ENCODE measurements at regions not wholly inside any gene's neighbourhood (a gene's known extent, or its start where the extent isn't known, plus 50 kb on each side); places are given as distances from the start of the nearest gene placed in this dataset.

GRCh38 chr18:66150650-66151049, 399.8 kb downstream of the CDH7 start:
- in situ Hi-C loops (cut with HindIII; ENCODE audit: low sequenced_read_pairs) = no loop called here

GRCh38 chr18:66143029-66143428, 392.2 kb downstream of the CDH7 start:
- in situ Hi-C loops (cut with HindIII; ENCODE audit: low sequenced_read_pairs) = no loop called here

GRCh38 chr18:66141716-66142115, 390.9 kb downstream of the CDH7 start:
- in situ Hi-C loops (cut with HindIII; ENCODE audit: low sequenced_read_pairs) = no loop called here

GRCh38 chr18:66138642-66139041, 387.8 kb downstream of the CDH7 start:
- in situ Hi-C loops (cut with HindIII; ENCODE audit: low sequenced_read_pairs) = no loop called here

GRCh38 chr18:66136039-66136438, 385.2 kb downstream of the CDH7 start:
- in situ Hi-C loops (cut with HindIII; ENCODE audit: low sequenced_read_pairs) = no loop called here

GRCh38 chr18:66129248-66129647, 378.4 kb downstream of the CDH7 start:
- in situ Hi-C loops (cut with HindIII; ENCODE audit: low sequenced_read_pairs) = no loop called here

- in situ Hi-C loops (cut with HindIII; ENCODE audit: low sequenced_read_pairs) = no loop called here
These were observed 375.5 kb downstream of the CDH7 start for GRCh38 chr18:66126266-66126665.

- in situ Hi-C loops (cut with HindIII; ENCODE audit: low sequenced_read_pairs) = no loop called here
These were observed 373.6 kb downstream of the CDH7 start for GRCh38 chr18:66124394-66124793.

- in situ Hi-C loops (cut with HindIII; ENCODE audit: low sequenced_read_pairs) = no loop called here
These were observed 368.5 kb downstream of the CDH7 start for GRCh38 chr18:66119347-66119746.

- in situ Hi-C loops (cut with HindIII; ENCODE audit: low sequenced_read_pairs) = no loop called here
These were observed 360.2 kb downstream of the CDH7 start for GRCh38 chr18:66111018-66111417.

GRCh38 chr18:66110607-66111006, 359.8 kb downstream of the CDH7 start:
- in situ Hi-C loops (cut with HindIII; ENCODE audit: low sequenced_read_pairs) = no loop called here

GRCh38 chr18:66109981-66110380, 359.2 kb downstream of the CDH7 start:
- in situ Hi-C loops (cut with HindIII; ENCODE audit: low sequenced_read_pairs) = no loop called here

- in situ Hi-C loops (cut with HindIII; ENCODE audit: low sequenced_read_pairs) = no loop called here
These were observed 356.7 kb downstream of the CDH7 start for GRCh38 chr18:66107546-66107945.

GRCh38 chr18:66105016-66105415, 354.2 kb downstream of the CDH7 start:
- in situ Hi-C loops (cut with HindIII; ENCODE audit: low sequenced_read_pairs) = no loop called here

- in situ Hi-C loops (cut with HindIII; ENCODE audit: low sequenced_read_pairs) = no loop called here
These were observed 352.7 kb downstream of the CDH7 start for GRCh38 chr18:66103550-66103949.

GRCh38 chr18:66083078-66083477, 332.3 kb downstream of the CDH7 start:
- in situ Hi-C loops (cut with HindIII; ENCODE audit: low sequenced_read_pairs) = no loop called here

- in situ Hi-C loops (cut with HindIII; ENCODE audit: low sequenced_read_pairs) = no loop called here
These were observed 328.4 kb downstream of the CDH7 start for GRCh38 chr18:66078925-66079800.

- in situ Hi-C loops (cut with HindIII; ENCODE audit: low sequenced_read_pairs) = no loop called here
These were observed 326.3 kb downstream of the CDH7 start for GRCh38 chr18:66077066-66077465.

- in situ Hi-C loops (cut with HindIII; ENCODE audit: low sequenced_read_pairs) = no loop called here
These were observed 315.4 kb downstream of the CDH7 start for GRCh38 chr18:66066191-66066590.

- in situ Hi-C loops (cut with HindIII; ENCODE audit: low sequenced_read_pairs) = no loop called here
These were observed 297.6 kb downstream of the CDH7 start for GRCh38 chr18:66048406-66048805.

- in situ Hi-C loops (cut with HindIII; ENCODE audit: low sequenced_read_pairs) = no loop called here
These were observed 295.3 kb downstream of the CDH7 start for GRCh38 chr18:66046032-66046602.

- in situ Hi-C loops (cut with HindIII; ENCODE audit: low sequenced_read_pairs) = loop anchor here (5.0 kb wide), 1 partner anchor 86 kb away; no protein-coding TSS in a partner anchor
These were observed 292.2 kb downstream of the CDH7 start for GRCh38 chr18:66043009-66043408.
